Stimulated activated CD4-positive, alpha-beta T cell treated with anti-CD3 and anti-CD28 coated beads, Interleukin-2, amount 100 ng/mL, for 48 hours (primary cell): ENCODE measurements at regions not wholly inside any gene's neighbourhood (a gene's known extent, or its start where the extent isn't known, plus 50 kb on each side); places are given as distances from the start of the nearest gene placed in this dataset.

Experiments used
- DNase-seq, 2 donors: peaks; one replicate each; pipeline ENCODE4 v3.0.0-alpha.2; 2020

DNA sequence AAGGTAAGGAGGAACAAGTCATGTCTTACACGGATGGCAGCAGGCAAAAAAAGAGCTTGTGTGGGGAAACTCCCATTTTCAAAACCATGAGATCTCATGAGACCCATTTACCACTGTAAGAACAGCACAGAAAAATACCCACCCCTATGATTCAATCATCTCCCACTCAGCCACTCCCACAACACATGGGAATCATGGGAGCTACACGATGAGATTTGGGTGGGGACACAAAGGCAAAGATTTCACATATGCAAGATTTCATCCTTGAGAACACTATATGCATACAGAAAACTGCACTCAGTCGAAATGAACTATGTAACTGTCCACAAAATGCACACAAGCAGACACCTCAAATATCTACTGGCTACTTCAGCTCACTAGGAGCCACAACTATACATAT, 480.6 kb upstream of the BTBD3 start:
- no peak for DNase-seq

DNA sequence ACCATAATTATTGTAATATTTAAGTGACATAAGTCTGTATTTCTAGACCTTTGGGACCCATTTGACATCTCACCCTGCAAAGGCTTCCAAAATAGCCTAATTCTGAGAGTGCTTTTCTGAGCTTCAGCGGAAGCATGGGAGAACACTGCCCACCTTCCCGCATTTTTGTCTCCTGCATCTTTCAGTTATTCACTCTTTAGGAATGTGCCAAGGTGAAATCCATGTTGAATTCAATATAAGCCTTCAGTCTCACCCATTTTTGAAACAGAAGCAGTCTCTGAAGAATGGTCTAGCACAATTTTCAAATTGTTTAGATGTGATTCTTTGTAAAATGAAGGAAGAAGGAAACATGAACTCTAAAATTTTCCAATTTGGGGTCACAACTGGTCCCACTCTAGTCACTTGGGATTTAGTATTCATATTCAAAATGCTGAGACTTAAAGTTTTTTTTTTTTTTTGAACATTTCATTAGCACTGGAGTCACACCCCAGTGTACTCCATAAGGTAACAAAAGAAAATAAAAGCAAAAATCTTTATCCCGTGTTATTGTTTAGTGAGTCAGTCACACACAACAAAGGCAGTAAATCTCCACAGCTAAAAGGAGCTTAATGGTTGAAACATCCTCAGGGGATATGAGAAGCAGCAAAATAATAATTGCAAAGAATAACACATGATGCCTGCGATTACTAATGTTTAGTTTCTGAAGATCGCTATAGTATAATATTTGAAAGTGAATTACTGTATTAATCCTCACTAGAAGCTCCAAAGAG, 479.9 kb upstream of the BTBD3 start:
- DNase-seq = no peak

DNA sequence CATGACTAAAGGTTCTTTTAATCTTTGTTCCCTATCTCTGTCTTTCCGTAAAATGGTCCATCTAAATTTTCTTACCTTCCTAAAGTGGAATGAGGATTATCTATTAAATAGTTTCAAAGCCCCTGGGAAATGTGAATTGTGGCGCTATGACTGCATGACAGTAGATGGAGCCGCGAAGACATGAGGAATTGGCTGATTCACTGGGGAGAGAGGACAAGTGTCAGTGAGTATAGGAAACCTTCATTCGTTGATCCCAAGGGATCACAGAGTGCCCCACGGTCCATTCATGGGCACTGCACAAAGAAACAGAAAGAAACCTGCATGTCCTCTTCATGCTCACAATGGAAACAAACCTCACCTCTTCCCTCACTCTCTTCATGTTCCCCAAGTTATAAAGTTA, 479.3 kb upstream of the BTBD3 start:
- no peak for DNase-seq

DNA sequence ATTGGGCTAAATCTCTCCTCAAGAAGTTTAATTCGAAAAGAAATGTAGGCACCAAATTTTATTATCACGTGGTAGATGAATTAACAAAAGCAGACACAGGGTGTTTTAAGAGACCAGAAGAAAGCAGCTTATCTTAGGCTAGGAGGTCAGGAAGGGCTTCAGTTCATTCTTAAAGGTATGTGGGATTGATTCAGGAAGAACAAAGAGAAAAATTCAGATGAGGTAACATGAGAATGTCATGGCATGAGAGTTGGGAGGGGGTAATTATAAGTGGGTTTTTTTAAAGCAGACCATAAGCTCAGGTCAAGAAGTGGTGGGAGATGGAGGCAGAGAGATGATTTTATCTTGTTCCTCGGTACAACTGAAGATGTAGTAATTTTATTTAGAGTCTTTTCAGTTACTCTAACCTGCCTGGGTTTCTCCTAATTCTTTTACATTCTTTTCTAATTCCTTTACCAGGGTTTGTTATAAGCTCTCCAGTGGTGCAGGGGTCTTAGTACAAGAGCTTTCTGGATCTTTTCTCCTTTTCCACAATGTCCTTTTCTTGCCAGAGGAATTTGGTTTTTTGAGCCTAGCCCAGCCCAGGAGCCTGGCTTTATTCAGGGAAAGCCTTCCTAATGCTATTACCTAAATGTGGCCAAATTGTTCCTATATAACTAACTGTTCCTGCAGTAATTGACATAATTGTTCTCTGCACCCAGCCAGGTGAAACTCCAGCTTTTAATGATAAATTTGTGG, 474.1 kb upstream of the BTBD3 start:
- no peak for DNase-seq

DNA sequence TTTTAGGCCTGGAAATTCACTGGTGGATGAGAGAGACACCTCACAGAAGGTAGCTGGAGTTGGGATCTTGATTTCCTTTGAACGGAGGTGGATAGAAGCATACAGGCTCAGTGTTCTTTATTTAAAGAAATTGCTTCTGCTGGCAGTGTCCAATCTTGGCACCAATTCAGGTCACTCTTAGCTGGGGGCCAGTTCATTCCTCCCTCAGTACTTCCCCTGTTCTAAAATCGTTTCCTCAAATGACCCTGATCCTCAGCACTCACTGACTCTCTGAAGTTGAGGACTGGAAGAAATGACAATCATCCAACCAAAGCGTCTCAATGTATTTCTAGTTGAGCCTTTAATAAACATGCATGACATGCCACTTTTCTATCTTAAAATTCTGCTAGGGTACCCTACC, 472.5 kb upstream of the BTBD3 start:
- no peak for DNase-seq

DNA sequence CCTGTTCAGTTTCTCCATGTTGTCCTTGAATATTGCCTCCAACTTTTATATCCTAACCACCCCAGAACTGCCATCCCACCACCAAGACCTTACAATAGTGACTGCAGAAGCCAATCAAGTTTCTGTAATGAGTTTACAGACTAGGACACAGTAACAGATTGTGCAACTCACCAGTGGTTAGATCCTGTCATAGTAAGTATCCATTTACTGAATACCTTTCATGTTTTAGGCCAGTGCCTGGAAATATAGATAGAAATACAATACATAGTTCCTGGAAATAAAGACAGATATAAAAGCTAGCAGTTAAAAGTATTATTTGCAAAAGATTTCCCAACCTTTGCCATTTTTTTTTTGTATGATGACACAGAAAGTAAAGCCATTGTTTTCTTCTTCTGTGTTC, 471.8 kb upstream of the BTBD3 start:
- no peak for DNase-seq

DNA sequence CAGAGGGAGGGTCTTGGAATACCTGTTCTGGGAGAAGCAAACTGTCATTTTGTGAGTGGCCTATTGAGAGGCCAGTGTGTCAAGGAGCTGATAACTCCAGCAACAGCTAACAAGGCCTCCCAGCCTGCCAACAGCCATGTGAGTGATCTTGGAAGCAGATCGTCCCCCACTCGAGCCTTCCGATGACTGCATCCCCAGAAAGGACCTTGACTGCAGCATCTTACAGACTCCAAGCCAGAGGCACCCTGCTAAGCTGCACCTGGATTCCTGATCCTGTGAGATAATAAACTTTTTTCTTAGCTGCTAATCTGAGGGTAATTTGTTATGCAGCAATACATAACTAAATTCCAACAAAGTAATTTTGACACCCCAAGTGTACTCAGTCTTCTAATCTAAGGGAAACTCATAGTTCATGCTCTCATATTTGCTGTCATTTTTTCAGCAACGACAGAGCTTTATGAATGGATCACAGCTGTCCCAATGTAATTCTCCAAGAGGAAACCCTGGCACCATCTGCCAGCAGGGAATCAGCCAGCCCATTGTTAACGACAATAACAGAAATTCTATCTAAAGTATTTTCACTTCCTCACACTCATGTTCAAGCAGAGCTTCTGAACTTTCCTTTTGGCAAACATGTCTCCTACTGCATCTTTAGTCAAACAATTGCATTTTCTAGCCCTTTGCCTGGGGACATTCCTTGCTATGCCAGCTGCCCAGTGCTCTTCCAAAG, 470.2 kb upstream of the BTBD3 start:
- no peak for DNase-seq

DNA sequence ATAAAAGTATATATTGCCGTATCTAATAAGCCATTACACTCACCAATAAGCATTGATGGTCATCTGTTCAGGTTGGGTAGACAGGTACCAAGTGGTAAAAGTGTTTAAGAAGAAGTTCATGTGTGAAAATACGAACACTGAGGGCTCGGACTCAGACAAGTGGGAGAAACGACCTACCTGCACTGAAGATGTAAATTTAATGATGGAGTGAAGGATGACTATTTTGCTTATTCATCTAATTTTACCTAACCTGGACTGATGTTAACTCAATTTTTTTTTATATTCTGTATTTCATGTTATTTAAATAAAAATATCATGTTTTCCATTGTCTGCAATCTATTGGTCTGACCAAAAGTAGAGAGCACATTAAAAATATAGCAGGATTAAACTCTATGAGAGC, 469.1 kb upstream of the BTBD3 start:
- DNase-seq = no peak

DNA sequence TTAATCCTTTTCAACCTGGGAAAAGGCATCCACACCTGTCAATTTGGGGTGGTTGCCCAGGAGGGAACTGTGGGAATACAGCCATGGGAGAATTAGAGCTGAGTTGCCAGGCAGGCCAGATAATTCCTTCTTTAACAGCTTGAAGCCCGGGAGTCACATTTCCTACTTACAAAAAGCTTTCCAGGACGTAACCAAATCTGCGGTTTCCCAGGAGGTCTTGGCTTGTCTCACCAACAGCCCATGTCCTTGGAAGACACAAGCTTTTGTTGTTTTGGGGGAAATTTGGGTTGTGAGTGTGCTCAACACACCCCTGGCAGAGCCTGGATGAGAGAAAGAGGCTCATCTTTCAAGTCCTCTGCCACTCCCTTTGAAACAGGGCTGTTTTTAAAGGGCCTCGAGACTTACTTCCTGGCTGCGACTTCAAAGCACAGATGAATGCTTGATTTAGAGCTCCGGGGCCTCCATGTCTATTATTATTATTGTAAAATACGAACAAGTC, 465.9 kb upstream of the BTBD3 start:
- DNase-seq = no peak

DNA sequence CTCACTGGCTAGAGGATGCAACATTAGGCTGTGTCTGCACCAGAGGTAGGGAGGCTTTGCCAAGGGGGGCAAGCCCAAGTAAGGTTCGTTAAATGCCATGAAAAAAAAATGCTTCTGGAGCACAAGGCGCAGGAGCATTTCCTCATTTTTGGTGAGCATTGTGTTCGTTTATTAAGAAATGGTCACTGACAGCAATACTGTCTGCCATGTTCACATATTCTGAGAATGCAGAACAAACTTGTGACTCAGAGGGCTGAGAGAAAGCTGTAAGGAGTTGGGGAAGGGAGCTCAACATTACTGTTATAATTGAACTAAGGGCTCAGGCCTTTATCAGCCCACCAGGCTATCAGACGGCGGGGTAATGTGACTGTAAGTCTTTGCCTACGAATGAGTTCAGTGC, 465.4 kb upstream of the BTBD3 start:
- no peak for DNase-seq

DNA sequence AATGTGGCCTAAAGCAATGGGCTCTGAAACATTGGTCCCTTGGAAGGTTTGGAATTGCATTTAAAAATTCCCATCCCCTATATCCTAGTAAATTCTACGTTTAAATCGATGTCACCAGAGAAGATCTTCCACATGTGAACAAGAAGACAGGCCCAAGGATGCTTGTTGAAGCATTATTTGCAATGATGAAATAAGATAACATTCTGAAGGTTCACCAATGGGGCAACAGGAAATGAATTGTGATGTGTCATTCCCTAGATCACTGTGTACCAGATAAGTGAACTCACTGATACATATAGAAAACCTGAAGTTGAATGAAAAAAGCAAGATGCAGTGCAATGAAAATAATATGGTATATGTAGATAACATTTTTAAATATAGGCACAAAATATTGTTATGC, 464.3 kb upstream of the BTBD3 start:
- no peak for DNase-seq

DNA sequence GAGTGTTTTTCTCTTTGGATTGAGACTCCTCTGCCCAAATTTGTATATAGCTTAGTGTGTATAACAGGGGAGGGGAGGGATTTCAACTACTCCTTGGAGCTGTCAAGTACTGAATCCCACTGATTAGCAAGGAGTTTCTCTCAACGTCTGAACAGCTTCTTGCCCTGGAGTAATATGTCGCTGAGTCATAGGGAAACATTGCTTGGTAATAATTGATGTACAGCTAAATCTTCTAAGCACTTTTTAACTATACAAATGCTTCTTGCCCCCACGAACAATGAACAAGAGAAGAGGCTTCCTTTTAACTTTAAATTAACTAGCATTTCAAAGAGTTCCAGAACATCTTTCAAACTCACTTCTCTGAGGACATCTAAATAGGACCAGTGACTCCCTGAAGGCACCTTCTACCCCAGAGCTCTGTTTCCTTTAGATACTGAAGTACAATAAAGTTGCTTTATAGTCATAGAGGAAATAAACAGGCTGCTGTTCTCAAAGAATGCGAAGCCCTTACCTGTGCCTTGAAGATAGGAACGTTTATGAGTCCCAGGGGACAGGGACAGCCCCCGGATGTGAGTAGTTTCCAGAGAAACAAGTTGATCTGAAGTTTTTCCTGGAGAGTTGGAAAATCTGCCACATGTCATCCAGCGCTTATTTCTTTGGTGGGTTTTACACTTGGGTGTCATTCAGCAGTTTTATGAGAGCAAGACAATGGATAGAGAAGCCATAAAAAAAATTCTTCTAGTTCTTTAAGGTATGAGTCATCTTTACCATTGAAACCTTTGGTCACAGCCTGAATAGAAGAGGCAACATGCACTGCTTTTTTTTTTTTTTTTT, 462.5 kb upstream of the BTBD3 start:
- DNase-seq = no peak

DNA sequence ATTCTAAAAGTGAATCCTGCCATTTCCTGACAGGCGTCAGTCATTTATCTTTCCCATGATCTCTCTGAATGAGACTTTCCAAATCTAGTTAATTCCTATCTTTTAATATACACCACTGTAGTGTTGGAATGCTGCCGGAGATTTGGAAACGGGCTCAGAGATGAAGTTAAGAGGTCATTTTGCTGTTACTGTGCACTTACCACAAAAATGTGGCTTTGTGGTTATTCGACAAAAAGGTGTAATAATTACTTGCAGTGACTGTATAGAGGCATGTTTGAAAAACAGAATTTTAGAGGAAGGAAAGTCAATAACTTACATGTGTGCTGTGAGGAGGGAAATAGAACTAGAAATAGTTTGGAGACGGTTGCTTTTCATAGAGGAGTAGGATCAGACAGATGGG, 460.2 kb upstream of the BTBD3 start:
- no peak for DNase-seq

DNA sequence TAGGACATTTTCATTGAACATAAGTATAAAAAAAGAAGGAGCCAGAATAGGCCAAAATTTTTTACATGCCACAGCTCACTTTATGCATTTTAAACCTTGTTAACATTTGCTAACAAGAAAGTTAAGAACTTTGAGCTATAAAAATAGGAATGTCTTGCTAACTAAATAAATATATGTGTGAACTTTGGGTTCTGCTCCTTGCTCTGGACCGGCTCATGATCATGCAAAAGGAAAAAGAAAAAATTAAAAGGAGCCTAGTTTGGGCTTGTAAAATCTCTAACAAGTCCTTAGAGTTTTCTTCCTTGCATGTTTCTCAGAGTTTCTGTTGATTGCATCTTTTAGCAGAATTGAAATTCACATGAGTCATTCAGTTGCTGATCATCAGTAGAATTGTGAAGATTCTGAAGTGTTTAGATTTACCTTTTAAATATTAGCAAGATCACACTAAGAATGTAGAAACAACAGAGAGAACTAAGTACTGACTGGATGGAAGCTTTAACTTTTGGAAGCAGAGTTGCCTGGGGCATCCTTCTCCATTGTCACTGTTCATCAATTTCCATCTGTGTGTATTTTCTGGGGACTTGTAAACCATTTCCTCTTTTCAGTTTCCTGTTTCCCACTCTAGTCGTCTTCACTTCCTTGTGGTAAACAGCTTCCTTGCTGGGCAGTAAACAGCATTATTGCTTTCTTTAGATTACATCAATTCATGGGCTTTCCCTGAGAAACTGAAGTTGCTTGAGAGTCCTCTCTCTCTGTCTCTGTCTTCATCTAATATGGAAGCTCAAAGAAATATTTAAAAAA, 458.4 kb upstream of the BTBD3 start:
- DNase-seq = no peak

DNA sequence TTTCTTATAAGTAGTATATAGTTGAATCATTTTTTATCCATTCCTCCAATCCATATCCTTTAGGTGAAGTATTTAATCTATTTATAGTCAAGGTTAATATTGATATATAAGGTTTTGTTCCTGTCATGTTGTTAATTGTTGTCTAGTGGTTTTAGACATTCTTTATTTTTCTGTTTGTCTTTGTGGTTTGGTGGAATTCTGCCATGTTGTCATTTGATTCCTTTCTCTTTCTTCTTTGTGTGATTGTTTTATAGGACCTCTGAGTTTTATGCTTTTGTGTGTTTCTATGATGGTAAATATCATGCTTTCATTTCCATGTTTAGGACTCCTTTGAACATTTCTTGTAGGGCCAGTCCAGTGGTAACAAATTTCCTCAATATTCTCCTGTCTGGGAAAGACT, 450.3 kb upstream of the BTBD3 start:
- DNase-seq = no peak

DNA sequence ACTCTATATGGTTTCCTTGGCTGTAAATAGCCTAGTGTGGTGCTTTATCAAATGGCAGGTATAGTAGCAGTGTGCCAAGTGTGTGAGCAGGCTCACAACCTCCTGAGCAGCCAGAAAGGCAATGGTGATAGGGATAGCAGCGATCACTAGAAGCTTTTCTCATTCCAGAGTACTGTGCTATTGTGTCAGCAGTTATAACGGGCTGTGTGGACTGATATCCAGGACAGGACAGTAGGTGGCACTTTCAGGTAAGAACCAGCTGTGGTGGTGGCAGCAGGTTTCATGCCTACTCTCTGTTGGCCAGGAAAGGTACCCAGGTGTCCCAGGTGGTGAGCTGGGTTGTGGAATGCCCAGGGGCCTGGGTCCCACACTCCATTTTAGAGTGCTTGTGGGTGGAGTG, 448.8 kb upstream of the BTBD3 start:
- DNase-seq = no peak

DNA sequence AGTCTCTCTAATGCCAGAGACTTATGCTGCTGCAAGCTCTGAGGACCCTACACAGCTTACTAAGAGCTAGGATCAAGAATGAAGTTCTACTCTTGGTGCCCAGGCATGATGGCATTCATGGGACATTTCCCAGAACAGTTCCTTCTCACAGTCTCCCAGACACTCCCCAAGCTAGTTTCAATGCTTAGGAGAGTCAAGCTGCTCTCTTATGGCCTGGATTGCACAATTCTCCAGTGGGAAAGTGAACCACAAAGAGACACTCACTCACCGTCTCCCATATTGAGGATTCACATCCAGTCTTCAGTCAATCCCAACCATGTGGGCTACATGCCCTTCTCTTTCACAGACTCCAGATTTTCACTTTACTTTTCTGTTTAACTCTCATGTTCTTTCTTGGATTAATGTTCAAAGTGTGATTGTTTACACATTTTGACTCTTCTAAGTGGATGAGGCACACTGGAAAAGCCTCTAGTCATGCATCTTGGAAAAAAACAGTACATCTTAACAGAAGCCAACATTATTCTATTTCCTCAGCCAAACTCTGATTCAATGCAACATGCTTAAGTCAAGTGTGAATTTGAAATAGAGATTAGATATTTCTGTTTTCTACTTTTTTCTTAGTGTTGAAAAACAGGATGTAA, 447.8 kb upstream of the BTBD3 start:
- no peak for DNase-seq

DNA sequence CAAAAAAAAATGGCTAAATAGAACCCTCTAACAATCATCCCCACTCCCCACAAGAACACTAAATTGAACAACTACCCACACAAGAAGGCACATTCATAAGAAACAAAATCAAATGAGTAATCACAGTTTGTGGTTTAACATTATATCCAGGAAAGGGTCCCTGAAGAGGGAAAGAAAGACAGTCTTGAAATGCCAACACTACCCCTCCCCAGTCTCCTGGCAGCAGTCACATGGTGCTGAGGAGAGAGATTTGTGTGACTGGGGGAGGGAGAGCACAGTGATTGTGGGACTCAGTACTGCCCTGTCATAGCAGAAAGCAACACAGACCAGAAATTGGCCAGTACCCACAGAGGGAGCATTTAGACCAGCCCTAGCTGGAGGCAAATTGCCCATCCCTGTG, 443.7 kb upstream of the BTBD3 start:
- no peak for DNase-seq

DNA sequence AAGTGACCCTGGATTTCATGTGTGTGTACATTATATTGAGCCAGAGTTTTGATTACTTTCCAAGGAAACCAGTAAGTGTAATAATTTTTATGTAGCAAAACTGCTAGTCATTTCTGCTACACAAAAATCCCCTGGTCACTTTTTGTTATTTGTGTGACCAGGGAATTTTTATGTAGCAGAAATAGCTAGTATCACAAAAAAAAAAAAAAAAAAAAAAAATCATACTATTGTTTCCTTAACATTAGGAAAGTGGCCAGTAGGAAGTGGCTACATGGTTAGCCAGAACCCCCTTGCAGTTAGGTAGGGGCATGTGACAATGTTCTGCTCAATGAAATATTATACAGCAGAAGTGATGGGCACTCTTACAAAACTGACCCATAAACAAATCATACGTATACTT, 434.0 kb upstream of the BTBD3 start:
- DNase-seq = no peak

DNA sequence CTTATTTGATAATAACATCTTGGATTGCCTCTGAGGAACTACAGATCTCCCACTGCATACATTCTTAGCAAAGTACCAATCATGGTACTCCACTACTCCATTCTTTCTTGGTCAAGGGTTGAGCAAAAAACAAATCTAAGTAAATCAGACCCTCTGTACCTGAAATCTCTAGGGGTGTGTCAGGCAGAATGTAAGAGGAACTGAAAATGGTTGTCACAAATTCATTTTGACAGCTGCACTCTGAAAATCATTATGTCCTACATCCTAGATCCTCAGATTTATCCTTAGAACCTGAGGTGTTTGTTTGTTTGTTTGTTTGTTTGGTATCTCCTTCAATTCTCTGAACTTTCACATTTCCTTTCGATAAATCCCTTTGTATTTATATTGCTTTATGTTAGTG, 433.2 kb upstream of the BTBD3 start:
- no peak for DNase-seq

DNA sequence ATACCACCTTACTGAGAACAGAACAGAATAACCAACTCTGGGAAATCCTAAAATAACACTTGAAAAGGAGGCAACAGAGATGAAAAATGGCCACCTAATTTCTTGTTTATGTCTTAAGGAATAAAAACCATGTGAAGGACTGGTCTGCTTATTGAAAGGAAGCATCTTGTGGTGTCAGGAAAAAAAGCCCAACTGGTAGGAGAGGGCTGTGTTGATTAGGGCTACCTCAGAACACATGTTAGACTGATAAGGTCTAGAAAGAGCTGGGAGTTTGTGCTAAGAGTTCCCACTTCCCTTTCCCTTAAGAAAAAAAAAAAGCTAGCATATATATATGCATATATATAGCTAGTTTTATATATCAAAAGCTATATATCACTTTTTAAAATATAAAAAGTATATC, 425.3 kb upstream of the BTBD3 start:
- DNase-seq = no peak

DNA sequence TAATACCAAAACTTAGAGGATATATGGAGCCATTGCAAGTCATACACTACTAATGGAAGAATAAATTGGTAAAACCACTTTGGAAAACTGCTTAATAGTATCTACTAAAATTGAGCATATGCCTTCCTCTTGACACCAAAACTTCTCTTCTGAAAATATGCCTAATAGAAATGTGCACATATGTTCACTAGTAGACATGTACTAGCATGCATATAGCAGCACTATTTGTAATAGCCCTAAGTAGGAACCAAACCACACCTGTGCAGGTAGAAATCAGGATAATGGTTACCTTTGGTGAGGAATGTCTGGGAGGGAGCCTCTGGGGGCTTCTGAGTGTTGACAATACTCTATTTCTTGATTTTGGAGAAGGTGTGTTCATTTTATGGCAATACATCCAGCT, 424.8 kb upstream of the BTBD3 start:
- DNase-seq = no peak
